Bone marrow (tissue), 2 donors: ENCODE measurements at regions not wholly inside any gene's neighbourhood (a gene's known extent, or its start where the extent isn't known, plus 50 kb on each side); places are given as distances from the start of the nearest gene placed in this dataset.
"Not testable (repeated sequence)": the region's sequence is repeated elsewhere in the genome, so short reads cannot be mapped to it uniquely, and the experiment has no call there.

Experiments
- DNase-seq, 2 donors: peaks; one replicate each; lab custom pipeline; 2025; lab: John Stamatoyannopoulos, UW

GRCh38 chr2:59276917-59277316 lies 1035.8 kb upstream of the FANCL start:
- DNase-seq: no peak

- DNase-seq: no peak
Observed at GRCh38 chr2:59276033-59276432, 1034.9 kb upstream of the FANCL start.

- DNase-seq: no peak
Observed at GRCh38 chr2:59266453-59266852, 1025.3 kb upstream of the FANCL start.

- no peak for DNase-seq
Observed at GRCh38 chr2:59259913-59260312, 1018.8 kb upstream of the FANCL start.

- DNase-seq: peak in 1 of 2 donors; percentile 52
Observed at GRCh38 chr2:59256290-59256689, 1015.2 kb upstream of the FANCL start.

- no peak for DNase-seq
Observed at GRCh38 chr2:59254279-59254678, 1013.2 kb upstream of the FANCL start.

GRCh38 chr2:59250307-59250677 lies 1009.2 kb upstream of the FANCL start:
- DNase-seq: no peak

GRCh38 chr2:59249441-59250306 lies 1008.5 kb upstream of the FANCL start:
- peak in 1 of 2 donors; percentile 53 for DNase-seq

- no peak for DNase-seq
Observed at GRCh38 chr2:59239146-59239545, 998.0 kb upstream of the FANCL start.

- no peak for DNase-seq
Observed at GRCh38 chr2:59237311-59237710, 996.2 kb upstream of the FANCL start.

GRCh38 chr2:59236723-59237122 lies 995.6 kb upstream of the FANCL start:
- no peak for DNase-seq

GRCh38 chr2:59233920-59234319 lies 992.8 kb upstream of the FANCL start:
- DNase-seq: no peak

- no peak for DNase-seq
Observed at GRCh38 chr2:59233448-59233847, 992.3 kb upstream of the FANCL start.

GRCh38 chr2:59232394-59233165 lies 991.5 kb upstream of the FANCL start:
- no peak for DNase-seq

- DNase-seq: not testable (repeated sequence)
Observed at GRCh38 chr2:59226362-59226761, 985.2 kb upstream of the FANCL start.

- DNase-seq: no peak
Observed at GRCh38 chr2:59223742-59224141, 982.6 kb upstream of the FANCL start.

- no peak for DNase-seq
Observed at GRCh38 chr2:59217360-59217759, 976.2 kb upstream of the FANCL start.

GRCh38 chr2:59206361-59206760 lies 965.2 kb upstream of the FANCL start:
- no peak for DNase-seq

- DNase-seq: no peak
Observed at GRCh38 chr2:59204040-59204439, 962.9 kb upstream of the FANCL start.

- DNase-seq: no peak
Observed at GRCh38 chr2:59196491-59196890, 955.4 kb upstream of the FANCL start.

- no peak for DNase-seq
Observed at GRCh38 chr2:59195851-59196250, 954.7 kb upstream of the FANCL start.

- no peak for DNase-seq
Observed at GRCh38 chr2:59191781-59192180, 950.7 kb upstream of the FANCL start.

GRCh38 chr2:59190518-59190917 lies 949.4 kb upstream of the FANCL start:
- DNase-seq: no peak
